ENCODE measurements at regions not wholly inside any gene's neighbourhood (a gene's known extent, or its start where the extent isn't known, plus 50 kb on each side); places are given as distances from the start of the nearest gene placed in this dataset.

DNA sequence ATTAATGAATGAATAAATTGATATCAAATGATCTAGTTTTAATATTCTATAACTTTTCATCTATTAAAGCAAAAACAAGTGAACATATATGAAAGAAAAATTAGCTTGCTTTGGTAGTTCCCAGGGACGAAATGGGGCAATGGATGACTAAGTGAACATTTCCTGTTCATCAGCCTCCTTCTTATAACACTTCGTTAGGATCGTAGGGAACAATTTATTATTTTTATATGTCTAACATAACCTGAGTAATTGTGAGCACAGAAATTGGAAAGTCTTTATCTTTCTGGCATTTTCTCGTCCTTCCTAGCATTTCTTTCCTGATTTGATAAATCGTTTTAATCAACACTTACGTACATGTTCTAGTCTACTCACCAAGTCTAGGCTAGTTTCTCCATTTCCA, 59.1 kb upstream of the PPP1R3C start:
- TF ChIP-seq SUZ12 (IDR thresholded peaks at IDR 0.05) (no peak), FOXA1 (IDR thresholded peaks at IDR 0.05) (no peak)

Data from HEK293T (cell line).